Liver (tissue), 3 donors: ENCODE measurements at regions not wholly inside any gene's neighbourhood (a gene's known extent, or its start where the extent isn't known, plus 50 kb on each side); places are given as distances from the start of the nearest gene placed in this dataset.

Experiments used
- ATF3 ChIP-seq: IDR thresholded peaks from 2 replicates; pipeline ENCODE4 v1.6.1; 2016; ENCODE audit warnings: antibody characterized with exemption
- CTCF ChIP-seq: fragments of 150-350 bp; IDR thresholded peaks from 2 replicates; pipeline ENCODE4 v1.5.1; 2017; ENCODE audit warnings: improper control_type of control experiment, low read depth, low read length; ENCODE audit not compliant: missing input control
- EGR1 ChIP-seq, 2 donors: IDR thresholded peaks; 2 replicates each; pipeline ENCODE4 v1.6.1; 2016 to 2018; ENCODE audit warnings: antibody characterized with exemption in 2 of 2, low read depth in 2 of 2
- FOXA1 ChIP-seq: IDR thresholded peaks from 2 replicates; pipeline ENCODE4 v1.6.1; 2016; ENCODE audit warnings: antibody characterized with exemption
- HNF4G ChIP-seq: IDR thresholded peaks from 2 replicates; pipeline ENCODE4 v1.6.1; 2016; ENCODE audit warnings: antibody characterized with exemption
- RAD21 ChIP-seq, 2 donors: IDR thresholded peaks; 2 replicates each; pipeline ENCODE4 v1.6.1; 2016; ENCODE audit warnings: antibody characterized with exemption in 2 of 2, mild to moderate bottlenecking in 2 of 2
- REST ChIP-seq: IDR thresholded peaks from 2 replicates; pipeline ENCODE4 v1.6.1; 2016; ENCODE audit warnings: antibody characterized with exemption, mild to moderate bottlenecking
- RXRA ChIP-seq, 2 donors: IDR thresholded peaks; 2 replicates each; pipeline ENCODE4 v1.6.1; 2017 to 2018; ENCODE audit warnings: antibody characterized with exemption in 2 of 2, mild to moderate bottlenecking in 1 of 2
- TAF1 ChIP-seq: conservative IDR thresholded peaks from 2 replicates; pipeline ENCODE4 v1.6.1; 2016; ENCODE audit warnings: antibody characterized with exemption, mild to moderate bottlenecking
- YY1 ChIP-seq: IDR thresholded peaks from 2 replicates; pipeline ENCODE4 v1.6.1; 2016; ENCODE audit warnings: antibody characterized with exemption, mild to moderate bottlenecking
- TF ChIP-seq, protein P1 (sequence below): IDR thresholded peaks from 2 replicates; pipeline ENCODE4 v1.6.1; 2016; ENCODE audit warnings: antibody characterized with exemption
- donor health status: healthy.
- donor health status: healthy.

DNA sequence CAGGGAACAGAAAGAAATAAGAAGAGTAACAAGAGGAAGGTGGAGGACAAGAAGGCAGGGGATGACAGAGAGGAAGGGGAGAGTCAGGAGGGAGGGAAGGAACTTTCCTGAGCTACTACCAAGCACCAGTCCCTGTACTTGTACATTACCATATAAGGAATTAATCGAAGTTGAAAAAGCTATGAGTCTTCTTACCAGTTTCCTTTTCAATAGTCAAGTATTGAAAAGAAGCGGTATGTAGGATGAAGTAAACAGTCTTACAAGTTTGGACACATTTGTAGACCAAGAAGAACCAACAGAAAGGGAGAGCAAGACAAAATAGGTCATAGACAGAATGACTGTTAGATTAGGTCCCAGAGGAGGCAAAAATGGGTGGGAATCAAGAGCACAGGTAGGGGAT, 629.7 kb upstream of the DIPK2B start:
- TF ChIP-seq CTCF (no peak), FOXA1 (no peak), RAD21 (IDR thresholded peaks at IDR 0.05) (no peak), ATF3 (no peak), YY1 (no peak), EGR1 (IDR thresholded peaks at IDR 0.05; ENCODE audit: low read depth in 2 of 2) (no peak), HNF4G (no peak), RXRA (IDR thresholded peaks at IDR 0.05) (no peak), TAF1 (no peak), REST (no peak)
- TF ChIP-seq, protein P1, sequence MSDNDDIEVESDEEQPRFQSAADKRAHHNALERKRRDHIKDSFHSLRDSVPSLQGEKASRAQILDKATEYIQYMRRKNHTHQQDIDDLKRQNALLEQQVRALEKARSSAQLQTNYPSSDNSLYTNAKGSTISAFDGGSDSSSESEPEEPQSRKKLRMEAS: no peak
